ENCODE measurements at regions not wholly inside any gene's neighbourhood (a gene's known extent, or its start where the extent isn't known, plus 50 kb on each side); places are given as distances from the start of the nearest gene placed in this dataset.

- FAIRE-seq, result no peak
- no peak for DNase-seq (ENCODE audit: low spot score)
Measured at GRCh38 chr11:24321229-24321628, 175.6 kb upstream of the LUZP2 start.

- FAIRE-seq (no peak), DNase-seq (ENCODE audit: low spot score) (no peak)
Measured at GRCh38 chr11:24324211-24324610, 172.6 kb upstream of the LUZP2 start.

- FAIRE-seq (no peak), DNase-seq (ENCODE audit: low spot score) (no peak)
Measured at GRCh38 chr11:24344222-24344621, 152.6 kb upstream of the LUZP2 start.

DNA sequence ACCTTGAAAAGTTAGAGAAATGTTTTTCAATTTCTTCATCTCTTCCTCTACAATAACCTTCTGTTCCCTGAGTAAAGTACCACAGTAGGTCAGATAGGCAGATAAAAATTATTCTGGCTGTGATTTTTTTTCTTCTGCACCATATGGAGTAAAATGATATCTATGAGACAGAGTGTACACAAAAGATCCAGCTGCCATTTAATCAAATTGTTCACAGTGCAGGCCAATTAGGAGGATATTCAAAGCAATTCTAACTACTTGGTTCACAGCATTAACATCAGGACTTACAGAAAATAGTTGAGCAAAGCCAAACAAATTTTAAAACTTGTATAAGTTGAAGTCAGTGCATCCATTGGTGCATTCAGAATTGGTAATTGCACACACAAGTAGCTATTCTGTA, 147.9 kb upstream of the LUZP2 start:
- DNase-seq (ENCODE audit: low spot score), result no peak
- no peak for FAIRE-seq

- no peak for FAIRE-seq
- no peak for DNase-seq (ENCODE audit: low spot score)
Measured at GRCh38 chr11:24351179-24351578, 145.7 kb upstream of the LUZP2 start.

DNA sequence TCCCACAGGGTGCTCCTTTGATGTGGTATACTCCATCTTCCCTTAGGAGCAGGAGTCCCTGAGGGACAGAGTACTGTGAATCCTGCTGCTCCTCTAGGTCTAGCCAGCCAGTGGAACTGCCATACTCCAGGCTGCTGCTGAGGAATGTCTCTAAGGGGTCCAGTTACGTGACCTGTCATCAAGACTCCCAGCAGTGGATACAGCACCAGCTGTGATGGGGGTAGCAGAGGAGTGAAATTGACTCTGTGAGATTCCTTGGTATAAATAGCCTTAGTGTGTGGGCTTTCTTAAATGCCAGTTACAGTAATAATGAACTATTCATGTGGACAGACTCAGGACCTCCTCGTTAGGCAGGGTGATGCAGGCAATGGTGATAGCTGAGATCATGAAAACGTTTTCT, 140.4 kb upstream of the LUZP2 start:
- DNase-seq (ENCODE audit: low spot score) (no peak), FAIRE-seq (no peak)

DNA sequence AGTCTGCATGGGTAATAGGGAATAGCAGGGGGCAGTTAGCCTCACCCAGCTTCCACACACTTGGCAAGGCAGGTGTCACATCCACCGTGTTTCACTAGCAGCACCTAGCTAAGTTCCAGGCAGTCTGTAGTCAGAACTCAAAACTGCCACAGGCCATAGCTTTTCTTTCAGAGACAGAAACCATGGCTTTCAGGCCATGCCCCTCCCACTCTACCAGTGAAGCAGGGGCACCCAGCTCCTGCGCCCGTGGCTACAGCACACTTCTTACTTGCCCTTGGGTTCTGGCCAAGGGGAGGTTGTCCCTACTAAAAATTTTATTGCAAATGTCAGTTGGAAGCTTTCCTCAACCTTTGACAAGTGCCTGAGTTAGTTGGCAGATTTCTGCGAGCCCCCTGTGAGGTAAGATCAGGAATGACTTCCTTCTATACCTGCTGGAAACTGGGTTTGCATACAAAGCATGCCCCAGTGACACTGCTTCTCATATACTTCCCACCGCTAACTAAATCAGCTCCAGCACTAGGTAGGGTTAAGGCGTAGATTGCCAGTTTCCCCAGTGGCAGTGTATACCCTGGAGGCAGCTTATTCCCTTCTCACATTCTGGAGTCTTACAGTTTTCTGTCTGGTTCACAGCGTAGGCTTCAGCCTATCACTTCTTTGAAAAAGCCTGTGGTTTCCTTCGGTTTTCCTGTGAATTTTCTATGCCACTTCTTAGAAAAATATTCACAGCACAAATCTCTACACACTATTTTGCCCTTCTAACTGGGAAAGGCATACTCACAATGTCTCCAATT, 139.0 kb upstream of the LUZP2 start:
- no peak for DNase-seq (ENCODE audit: low spot score)
- no peak for FAIRE-seq

GRCh38 chr11:24372491-24372890, 124.4 kb upstream of the LUZP2 start:
- no peak for FAIRE-seq
- no peak for DNase-seq (ENCODE audit: low spot score)

DNA sequence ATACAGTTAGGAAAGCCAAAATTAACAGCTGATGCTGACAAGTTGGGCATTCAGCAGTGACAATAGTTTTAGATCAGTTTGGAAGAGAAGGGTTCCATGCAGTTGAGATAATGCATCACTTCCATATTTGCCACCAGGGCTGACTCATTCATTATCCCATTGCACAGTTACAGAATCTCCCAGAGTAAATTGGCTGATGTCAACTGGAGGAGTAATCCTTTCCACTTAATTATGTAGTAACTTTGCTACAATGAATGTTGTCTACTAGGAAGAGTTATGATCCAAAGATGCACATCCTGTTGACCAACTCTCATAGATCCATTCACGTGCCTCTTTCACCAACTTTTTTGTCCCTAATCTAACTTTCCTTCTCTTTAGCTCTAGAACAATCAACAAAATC, 123.3 kb upstream of the LUZP2 start:
- DNase-seq (ENCODE audit: low spot score) (no peak), FAIRE-seq (no peak)

GRCh38 chr11:24375351-24375750, 121.5 kb upstream of the LUZP2 start:
- DNase-seq (ENCODE audit: low spot score), result no peak
- FAIRE-seq, result no peak

- DNase-seq (ENCODE audit: low spot score) (no peak), FAIRE-seq (no peak)
Measured at GRCh38 chr11:24375931-24376330, 120.9 kb upstream of the LUZP2 start.

GRCh38 chr11:24383137-24383536, 113.7 kb upstream of the LUZP2 start:
- DNase-seq (ENCODE audit: low spot score), result no peak
- FAIRE-seq, result no peak

- no peak for FAIRE-seq
- no peak for DNase-seq (ENCODE audit: low spot score)
Measured at GRCh38 chr11:24384240-24384639, 112.6 kb upstream of the LUZP2 start.

DNA sequence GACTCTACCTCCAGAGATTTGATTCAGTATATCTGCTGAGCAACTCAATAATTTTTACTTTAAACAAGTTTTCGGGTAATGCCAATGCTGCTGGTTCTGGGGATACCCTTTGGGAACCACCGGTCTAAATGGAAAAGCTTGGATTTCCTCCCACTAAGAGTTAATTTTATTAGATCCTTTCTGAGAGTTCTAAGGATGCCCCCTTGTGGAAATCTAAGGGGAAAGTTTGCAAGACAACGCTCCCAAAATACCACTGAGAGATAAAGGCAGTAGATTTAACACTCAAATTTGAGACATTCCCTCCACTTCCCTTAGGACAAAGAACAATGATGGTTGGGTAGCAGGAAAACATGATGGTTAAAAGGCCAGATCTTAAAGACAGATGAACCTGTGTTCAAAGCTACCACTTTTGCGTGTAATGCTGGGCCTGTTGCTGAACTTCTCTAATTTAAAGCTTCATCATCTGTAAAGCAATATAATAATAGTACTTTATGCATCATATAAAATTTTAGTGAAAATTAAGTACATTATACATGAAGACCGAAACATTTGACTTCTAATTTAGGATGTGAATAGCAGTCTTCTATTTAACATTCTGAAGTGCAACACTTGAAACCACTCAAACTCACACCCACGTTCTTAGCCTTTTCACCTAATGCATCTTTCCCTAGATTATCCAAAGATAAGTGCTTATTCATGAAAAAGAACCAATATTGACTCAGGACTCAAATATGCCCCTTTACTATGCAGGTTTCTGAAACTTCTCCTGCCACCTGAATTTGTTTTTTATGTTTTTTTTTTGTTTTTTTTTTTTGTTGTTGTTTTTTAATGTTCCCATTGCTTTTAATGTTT, 110.1 kb upstream of the LUZP2 start:
- DNase-seq (ENCODE audit: low spot score) (no peak), FAIRE-seq (no peak)

GRCh38 chr11:24389575-24389974, 107.3 kb upstream of the LUZP2 start:
- DNase-seq (ENCODE audit: low spot score) (no peak), FAIRE-seq (no peak)

GRCh38 chr11:24390016-24390415, 106.8 kb upstream of the LUZP2 start:
- no peak for DNase-seq (ENCODE audit: low spot score)
- FAIRE-seq, result no peak

- no peak for DNase-seq (ENCODE audit: low spot score)
- FAIRE-seq, result no peak
Measured at GRCh38 chr11:24390762-24391161, 106.1 kb upstream of the LUZP2 start.

- DNase-seq (ENCODE audit: low spot score) (no peak), FAIRE-seq (no peak)
Measured at GRCh38 chr11:24391167-24391566, 105.7 kb upstream of the LUZP2 start.

GRCh38 chr11:24400059-24400665, 96.7 kb upstream of the LUZP2 start:
- no peak for FAIRE-seq

DNA sequence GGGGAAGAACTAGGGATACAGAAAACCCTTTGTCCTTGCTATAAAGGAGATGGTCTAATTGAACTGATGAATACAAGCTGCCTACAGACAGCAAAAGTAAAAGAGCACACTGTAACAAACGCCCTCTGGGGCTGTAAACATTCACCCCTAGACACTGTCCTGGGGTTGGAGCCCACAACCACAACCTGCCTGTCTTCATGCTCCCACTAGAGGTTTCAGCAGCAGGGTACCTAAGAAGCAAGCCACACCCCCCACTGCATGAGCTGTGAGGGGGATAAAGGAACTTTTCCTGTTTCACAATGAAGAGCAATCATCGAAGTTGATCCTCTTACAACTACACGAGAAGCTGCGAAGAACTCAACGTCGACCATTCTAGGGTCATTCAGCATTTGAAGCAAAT, 90.5 kb upstream of the LUZP2 start:
- DNase-seq (ENCODE audit: low spot score), result no peak
- no peak for FAIRE-seq

More at GRCh38 chr11:24400059-24400665, 96.7 kb upstream of the LUZP2 start:
- no peak for DNase-seq (ENCODE audit: low spot score)

- DNase-seq (ENCODE audit: low spot score) (no peak), FAIRE-seq (no peak)
Measured at GRCh38 chr11:24406980-24407379, 89.9 kb upstream of the LUZP2 start.

GRCh38 chr11:24407733-24408132, 89.1 kb upstream of the LUZP2 start:
- DNase-seq (ENCODE audit: low spot score), result no peak
- no peak for FAIRE-seq

All from RCC 7860 (cell line).